ENCODE measurements at regions not wholly inside any gene's neighbourhood (a gene's known extent, or its start where the extent isn't known, plus 50 kb on each side); places are given as distances from the start of the nearest gene placed in this dataset.

- TF ChIP-seq ZNF462 (CRISPR knock-in tag; IDR thresholded peaks at IDR 0.05) (no peak), ETS1 (IDR thresholded peaks at IDR 0.05) (no peak), CREB1 (CRISPR knock-in tag; IDR thresholded peaks at IDR 0.05; ENCODE audit: low read depth) (no peak)
Measured at GRCh38 chr3:152709659-152710058, 125.3 kb upstream of the P2RY1 start (continued).

DNA sequence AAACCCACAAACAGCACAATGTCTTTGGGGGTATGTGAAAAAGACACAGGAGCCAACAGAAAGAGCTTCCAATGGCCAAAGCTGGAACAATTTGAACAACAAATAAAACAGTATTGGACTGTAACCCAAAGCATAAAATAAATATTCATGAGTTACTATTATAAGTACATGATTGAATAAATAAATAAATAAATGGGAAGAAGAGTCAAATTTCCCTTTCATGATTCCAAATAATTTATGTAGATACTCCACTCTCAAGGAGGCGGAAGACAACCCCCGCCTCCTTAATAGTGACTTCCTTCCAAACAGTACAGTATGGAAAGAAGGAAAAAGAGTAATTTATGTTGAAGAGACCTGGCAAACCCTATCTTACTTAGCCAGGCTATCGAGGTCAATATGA, 124.4 kb upstream of the P2RY1 start:
- Mint-ChIP-seq H3K9me3 (no peaks in the 10 kb centered on the region), H3K4me1 (peaks cover 14% of the 10 kb centered on the region; the same call in 2 of the 3 replicates), H3K27ac (no peak overlapping the region), H3K4me3 (no peak overlapping the region), H3K36me3 (ENCODE audit: low read depth) (no peaks in the 10 kb centered on the region), H3K27me3 (ENCODE audit: insufficient read depth, low read depth, poor library complexity) (no peaks in the 10 kb centered on the region)
- H2AFZ ChIP-seq, result no peak overlapping the region
- H3K36me3 ChIP-seq (ENCODE audit: insufficient read depth), result no peaks in the 10 kb centered on the region
- H3K27ac ChIP-seq (ENCODE audit: low read depth), result no peak overlapping the region
- peaks cover 6% of the 10 kb centered on the region for H3K9me2 ChIP-seq (ENCODE audit: insufficient read depth)
- no peak overlapping the region for H3K4me2 ChIP-seq
- ATAC-seq, result no peak
- no peaks in the 10 kb centered on the region for H3K27me3 ChIP-seq (ENCODE audit: insufficient read depth)
- no peaks in the 10 kb centered on the region for H3K79me2 ChIP-seq (replicated peaks; ENCODE audit: insufficient read depth)
- H3F3A ChIP-seq (replicated peaks; ENCODE audit: low read depth), result no peaks in the 10 kb centered on the region
- no peak overlapping the region for H3K4me3 ChIP-seq
- peaks cover 4% of the 10 kb centered on the region; the same call in 1 of the 2 replicates for H3K4me1 ChIP-seq (ENCODE audit: insufficient read depth)
- no peaks in the 10 kb centered on the region for H4K20me1 ChIP-seq (replicated peaks; ENCODE audit: insufficient read depth)
- DNase-seq (ENCODE audit: low spot score), result no peak
- TF ChIP-seq, protein P1, sequence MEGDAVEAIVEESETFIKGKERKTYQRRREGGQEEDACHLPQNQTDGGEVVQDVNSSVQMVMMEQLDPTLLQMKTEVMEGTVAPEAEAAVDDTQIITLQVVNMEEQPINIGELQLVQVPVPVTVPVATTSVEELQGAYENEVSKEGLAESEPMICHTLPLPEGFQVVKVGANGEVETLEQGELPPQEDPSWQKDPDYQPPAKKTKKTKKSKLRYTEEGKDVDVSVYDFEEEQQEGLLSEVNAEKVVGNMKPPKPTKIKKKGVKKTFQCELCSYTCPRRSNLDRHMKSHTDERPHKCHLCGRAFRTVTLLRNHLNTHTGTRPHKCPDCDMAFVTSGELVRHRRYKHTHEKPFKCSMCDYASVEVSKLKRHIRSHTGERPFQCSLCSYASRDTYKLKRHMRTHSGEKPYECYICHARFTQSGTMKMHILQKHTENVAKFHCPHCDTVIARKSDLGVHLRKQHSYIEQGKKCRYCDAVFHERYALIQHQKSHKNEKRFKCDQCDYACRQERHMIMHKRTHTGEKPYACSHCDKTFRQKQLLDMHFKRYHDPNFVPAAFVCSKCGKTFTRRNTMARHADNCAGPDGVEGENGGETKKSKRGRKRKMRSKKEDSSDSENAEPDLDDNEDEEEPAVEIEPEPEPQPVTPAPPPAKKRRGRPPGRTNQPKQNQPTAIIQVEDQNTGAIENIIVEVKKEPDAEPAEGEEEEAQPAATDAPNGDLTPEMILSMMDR (conservative IDR thresholded peaks at IDR 0.05; ENCODE audit: low read depth in 2 of 2), result no peak
- no peak for TF ChIP-seq STAT1 (IDR thresholded peaks at IDR 0.05; ENCODE audit: unreplicated experiment)
- TF ChIP-seq ZNF462 (CRISPR knock-in tag; IDR thresholded peaks at IDR 0.05), result no peak
- no peak for TF ChIP-seq EZH2 (IDR thresholded peaks at IDR 0.05; ENCODE audit: low read depth, unreplicated experiment)
